Activated T-cell treated with anti-CD3 and anti-CD28 coated beads, Interleukin-2, amount 50 U/mL, for 48 hours (primary cell): ENCODE measurements at regions not wholly inside any gene's neighbourhood (a gene's known extent, or its start where the extent isn't known, plus 50 kb on each side); places are given as distances from the start of the nearest gene placed in this dataset.

Experiments used
- DNase-seq, 2 experiments: peaks; one replicate each; pipeline ENCODE4 v3.0.0-alpha.2; 2020

DNA sequence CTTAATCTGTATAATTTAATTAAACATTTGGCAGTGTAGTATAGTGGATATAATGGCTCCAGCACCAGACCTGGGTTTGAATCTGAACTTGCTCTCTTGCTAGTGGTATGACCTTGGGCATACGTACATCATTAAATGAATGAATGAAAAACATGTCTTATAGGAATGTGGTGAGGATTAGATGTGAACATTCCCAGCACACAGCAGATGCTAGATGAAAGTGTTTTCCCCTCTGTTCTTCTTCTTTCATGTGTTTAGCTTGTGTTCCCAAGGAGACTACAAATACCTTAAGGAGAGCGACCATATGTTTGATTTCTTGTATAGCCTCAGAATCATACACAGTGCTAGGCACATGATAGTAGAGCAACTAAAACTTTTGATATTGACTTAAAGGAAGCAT, 56.5 kb downstream of the CT47B1 start:
- no peak for DNase-seq

DNA sequence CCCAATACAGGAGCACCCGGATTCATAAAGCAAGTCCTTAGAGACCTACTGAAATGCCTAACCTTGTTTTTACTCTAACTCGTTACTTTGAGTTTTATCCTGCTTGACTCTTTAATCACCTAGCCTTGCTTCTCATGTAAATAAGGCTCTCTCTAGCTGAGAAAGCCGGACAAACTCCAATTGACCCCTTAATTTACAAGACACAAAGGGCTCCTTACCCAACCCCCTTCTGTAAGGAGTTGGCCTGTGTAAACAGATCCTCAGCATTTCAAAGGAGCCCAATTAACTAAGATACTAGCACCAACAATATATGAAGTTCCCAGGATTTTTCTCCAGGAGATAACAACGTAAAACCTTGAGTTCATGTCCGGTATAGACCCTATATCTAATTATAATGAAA, 61.7 kb downstream of the CT47B1 start:
- no peak for DNase-seq

DNA sequence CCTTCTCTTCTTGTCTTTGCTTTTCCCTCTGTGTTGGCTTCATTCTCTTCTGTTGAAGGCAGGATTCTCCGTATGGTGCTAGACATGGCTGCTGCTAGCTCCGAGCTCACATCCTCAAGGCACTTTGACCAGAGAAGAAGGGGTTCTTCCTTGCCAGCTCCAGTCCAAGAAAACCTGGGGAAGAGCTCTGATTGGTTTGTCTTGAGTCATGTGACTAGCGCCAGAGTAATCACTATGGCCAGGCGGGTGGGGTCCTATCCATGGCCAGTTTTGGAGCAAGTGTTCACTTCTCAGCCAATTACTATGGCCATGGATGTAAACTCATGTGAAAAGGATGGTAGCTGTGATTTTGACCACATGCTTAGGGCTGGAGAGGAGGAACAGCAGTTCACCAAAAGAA, 74.2 kb downstream of the CT47B1 start:
- DNase-seq: no peak

DNA sequence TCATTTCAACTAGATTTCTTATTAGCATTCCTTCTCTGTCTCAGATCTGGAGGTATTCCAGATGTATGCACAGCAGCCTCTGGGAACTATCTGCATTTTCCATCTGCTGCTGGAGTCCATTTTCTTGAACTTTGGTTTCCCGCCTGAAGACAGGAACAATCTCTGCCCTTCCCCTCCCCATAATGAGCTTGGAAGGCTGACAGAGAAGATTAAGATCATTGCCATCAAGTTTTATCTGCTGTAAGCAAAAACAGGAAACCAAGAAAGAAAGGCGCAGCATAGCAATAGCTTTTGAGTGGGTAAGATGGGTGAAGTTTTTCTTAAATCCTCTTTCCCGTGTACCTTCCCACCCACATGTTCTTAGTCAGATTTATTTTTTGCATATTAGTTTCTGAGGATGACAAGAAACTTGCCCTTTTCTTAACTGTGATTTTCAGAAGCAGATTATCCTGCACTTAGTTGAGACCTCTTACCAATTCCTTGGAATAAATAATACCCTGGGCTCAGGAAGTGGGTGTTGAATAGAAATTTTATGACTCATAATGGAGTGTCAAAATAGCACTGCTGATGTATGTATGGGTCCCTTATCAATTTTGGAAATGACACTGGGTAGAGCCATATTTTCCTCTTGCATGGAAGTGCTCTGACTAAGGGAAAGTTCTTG, 78.3 kb downstream of the CT47B1 start:
- no peak for DNase-seq

GRCh38 chrX:120795301-120795700, 80.4 kb downstream of the CT47B1 start:
- no peak for DNase-seq

DNA sequence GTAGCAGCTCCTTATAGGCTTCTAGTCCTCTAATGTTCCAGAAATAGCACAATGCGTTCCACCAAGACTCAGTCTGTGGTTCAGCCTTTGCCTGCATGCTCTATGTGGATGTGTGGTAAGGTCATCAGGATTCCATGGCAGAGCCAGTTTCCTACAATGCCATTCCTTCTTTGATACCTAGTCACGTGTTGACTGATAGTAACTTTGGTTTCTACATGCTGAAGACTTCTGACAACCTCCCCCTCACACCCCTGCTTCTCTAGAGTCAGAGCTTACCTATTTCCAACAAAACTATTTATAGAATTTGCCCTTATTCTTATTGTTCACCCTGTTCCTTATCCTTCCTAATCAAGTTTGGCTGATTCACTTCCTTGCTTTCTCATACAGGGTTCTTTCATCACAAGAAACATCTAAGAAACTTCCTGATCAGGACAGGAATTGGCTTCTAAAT, 81.1 kb downstream of the CT47B1 start:
- DNase-seq: no peak

GRCh38 chrX:120793098-120793497, 82.6 kb downstream of the CT47B1 start:
- DNase-seq: no peak

DNA sequence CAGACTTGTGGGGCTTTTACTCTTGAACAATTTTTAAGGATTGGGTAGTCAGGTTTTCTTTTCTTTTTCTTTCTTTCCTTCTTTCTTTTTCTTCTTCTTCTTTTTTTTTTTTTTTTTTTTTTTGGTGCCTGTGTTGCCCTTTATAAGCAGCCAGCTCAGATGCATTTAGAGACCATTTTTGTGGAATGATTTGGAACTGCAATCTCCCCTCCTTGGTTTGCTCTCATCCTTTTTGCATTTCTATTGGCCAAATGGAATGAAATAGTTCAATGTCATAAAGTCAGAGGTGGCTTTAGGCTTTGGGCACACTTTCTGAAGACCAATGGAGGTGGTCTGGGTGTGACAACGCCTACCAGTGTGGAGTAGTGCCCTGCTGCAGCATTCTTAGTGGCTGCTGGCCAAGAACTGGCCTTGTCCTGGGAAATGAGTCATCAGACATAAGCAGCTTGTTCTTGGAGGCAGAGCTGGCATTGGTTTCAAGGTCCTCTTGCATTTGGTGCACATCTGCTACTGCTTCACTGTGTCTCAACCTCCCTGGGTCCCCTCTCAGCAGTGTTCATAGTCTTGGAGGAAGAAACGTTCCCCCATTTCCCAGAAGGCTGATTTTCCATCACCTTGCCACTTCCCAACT, 84.5 kb downstream of the CT47B1 start:
- peak in 1 of 2 experiments; percentile 24 for DNase-seq

DNA sequence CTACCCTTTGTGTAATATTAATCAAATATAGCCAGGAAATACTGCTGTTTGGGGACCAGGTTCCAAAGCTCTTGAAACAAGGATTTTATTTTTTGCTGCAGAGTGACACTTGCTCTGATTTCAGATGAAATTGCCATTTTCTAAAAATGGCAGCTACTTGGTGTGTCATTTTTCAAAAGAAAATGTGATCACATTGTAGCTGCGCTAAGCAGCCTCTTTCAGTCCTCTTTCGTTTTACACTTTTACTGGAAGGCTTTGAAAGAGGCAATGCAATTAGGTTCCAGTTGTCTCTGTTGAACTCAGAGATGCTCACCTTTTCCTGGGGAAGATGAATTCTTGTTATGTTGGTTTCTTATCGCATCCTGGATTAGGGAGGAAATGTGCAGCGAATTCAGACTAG, 85.1 kb downstream of the CT47B1 start:
- no peak for DNase-seq

- peak in 1 of 2 experiments; percentile 28 for DNase-seq
These were observed 85.5 kb downstream of the CT47B1 start for GRCh38 chrX:120790118-120790517.

- no peak for DNase-seq
These were observed 94.3 kb downstream of the CT47B1 start for GRCh38 chrX:120781403-120781802.

- DNase-seq: no peak
These were observed 99.7 kb downstream of the CT47B1 start for GRCh38 chrX:120775959-120776358.

DNA sequence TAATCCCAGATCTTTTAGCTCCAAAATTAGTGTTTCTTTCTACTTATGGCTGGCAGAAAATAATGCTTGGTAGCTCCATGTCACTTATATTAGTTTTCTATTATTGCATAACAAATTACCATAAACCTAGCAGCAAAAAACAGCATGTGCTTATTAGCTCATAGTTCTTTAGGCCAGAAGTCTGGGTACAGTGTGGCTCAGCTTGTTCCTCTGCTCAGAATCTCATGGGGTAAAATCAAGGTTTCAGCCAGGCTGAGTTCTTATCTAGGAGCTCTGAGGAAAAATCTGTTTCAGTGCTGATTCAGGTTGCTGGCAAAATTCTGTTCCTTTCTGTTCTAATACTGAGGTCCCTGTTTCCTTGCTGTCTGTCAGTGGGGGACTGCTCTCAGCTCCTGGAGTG, 101.1 kb downstream of the CT47B1 start:
- no peak for DNase-seq

DNA sequence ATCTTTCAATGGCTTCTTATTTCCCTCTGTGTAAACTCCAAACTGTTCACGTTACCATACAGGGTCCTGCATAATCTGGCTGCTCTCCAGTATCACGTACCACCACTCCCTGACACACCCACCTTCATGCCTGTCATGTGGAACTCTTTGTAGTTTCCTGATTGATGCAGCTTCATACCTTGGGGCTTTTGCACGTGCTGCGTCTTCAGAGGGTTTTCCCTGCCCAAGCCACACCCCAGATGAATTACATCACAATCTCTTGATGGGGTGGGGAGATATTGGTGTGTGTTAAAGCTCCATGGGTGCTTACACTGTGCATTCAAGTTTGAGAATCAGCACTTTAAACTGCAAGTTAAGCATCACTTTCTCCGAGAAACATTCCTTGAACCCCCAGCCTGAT, 101.9 kb downstream of the CT47B1 start:
- DNase-seq: no peak

- no peak for DNase-seq
These were observed 105.9 kb downstream of the CT47B1 start for GRCh38 chrX:120769576-120770341.

DNA sequence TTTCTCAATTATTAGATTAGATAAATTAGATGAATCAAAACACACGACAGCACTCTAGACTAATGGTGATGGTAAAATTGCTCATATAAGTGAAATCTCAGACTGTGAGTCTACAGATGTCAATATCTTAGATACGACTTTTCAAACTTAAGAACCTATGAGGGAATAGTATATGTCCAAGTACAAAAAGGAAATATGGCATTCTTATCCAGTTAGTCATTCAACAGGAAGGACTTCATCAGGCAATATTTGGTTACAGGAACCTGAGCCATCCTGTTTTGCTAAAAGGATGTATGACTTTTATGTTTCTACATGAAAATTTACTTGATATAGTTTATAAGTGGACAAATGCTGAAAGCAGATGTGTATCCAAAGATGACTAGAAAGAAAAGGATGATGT, 107.0 kb downstream of the CT47B1 start:
- DNase-seq: no peak

- no peak for DNase-seq
These were observed 107.4 kb downstream of the CT47B1 start for GRCh38 chrX:120768254-120768653.

DNA sequence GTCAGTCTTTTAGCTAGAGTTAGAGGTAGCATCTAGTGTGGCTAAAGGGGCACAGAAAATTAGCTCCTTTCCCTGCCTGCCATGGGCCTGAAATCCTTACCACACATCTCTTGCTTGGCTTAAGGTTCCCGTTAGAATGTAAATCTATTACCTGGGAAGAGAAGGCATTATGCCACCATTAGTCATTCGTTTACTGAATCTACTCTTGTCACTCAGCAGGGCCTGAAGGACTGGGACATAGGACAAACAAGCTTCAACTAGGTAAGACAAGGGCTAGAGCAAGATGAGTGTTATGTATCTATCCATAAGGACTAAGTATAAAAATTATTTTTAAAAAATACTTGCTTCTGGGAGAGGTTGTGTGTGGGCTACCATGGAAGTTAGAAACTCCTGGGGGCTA, 112.4 kb downstream of the CT47B1 start:
- no peak for DNase-seq

GRCh38 chrX:120761810-120762209, 113.9 kb downstream of the CT47B1 start:
- no peak for DNase-seq

- DNase-seq: no peak
These were observed 116.0 kb downstream of the CT47B1 start for GRCh38 chrX:120759685-120760084.

- DNase-seq: no peak
These were observed 120.4 kb downstream of the CT47B1 start for GRCh38 chrX:120755066-120755846.

DNA sequence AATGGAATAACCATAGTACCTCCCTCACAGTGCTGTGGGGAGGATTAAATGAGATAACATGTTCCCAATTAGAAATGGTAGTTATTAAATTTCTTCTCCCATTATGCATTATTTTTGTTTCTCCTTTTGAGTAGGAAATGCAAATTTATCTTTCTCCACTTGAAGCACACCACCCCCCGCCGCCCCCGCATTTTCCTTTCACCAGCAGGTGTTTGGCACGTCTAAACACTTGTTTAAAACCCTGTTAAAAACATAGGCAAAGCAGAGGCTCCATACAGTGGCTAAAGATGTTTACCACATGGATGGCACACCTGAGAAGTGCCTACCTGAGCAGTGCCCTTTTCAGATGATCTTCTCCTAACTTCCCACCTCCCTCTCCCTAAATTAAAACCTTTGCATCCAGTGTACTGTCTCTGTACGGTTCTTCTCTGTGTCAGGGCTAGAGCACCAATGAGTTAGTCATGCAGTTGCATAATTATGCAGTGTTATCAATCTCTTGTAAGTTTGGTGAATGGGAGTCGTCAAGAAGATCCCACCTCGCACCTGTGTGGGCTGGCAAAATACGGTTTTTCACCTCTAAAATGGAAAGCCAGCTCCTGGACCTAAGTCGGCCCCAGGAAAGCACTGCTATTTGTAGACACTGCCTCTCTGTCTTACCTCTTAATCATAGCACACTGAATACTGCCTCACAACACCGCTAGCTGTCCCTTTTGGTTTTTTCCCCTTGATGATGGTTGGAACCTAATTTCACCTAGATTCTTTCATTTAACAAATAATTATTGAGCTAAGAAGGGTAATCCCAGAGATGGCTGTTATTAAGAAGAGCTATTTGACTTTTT, 122.0 kb downstream of the CT47B1 start:
- DNase-seq: peak; percentile 27 to 36
